Putamen (tissue), 1 donor: ENCODE measurements at regions not wholly inside any gene's neighbourhood (a gene's known extent, or its start where the extent isn't known, plus 50 kb on each side); places are given as distances from the start of the nearest gene placed in this dataset.
"Not testable (repeated sequence)": the region's sequence is repeated elsewhere in the genome, so short reads cannot be mapped to it uniquely, and the experiment has no call there.

Experiments used
- DNase-seq: peaks from one replicate; pipeline ENCODE4 v3.0.0-alpha.2; 2016; ENCODE audit warnings: low spot score

DNA sequence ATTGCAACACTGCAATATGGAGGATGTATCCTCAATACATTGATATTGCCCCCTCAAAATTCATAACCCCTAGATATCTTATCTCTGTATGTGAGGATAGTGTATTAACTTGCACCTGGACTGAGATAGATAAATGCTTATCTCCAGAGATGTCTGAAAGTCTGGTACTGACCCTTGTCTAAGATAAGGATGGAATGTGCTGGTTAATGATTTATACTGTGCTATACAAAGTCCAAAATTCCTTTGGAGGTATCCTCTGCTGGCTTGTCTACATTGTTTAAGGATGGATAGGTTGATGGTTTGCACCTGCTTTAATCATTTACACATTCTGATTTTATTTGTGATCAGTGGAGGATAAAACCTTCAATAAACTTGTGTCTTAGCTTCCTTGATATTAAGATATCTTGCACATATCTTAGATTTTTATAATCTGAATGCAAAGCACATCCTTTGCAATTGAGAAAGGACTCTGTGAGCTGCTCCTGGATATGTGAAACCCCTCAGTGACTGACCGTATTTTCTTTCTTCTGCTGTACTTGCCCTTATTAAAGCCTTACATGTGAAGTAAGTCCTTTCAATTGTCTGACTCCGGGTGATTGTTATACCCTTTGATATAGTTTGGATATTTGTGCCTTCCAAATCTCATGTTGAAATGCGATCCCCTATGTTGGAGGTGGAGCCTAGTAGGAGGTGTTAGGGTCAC is 430.3 kb upstream of the MAOA start:
- DNase-seq, result no peak

DNA sequence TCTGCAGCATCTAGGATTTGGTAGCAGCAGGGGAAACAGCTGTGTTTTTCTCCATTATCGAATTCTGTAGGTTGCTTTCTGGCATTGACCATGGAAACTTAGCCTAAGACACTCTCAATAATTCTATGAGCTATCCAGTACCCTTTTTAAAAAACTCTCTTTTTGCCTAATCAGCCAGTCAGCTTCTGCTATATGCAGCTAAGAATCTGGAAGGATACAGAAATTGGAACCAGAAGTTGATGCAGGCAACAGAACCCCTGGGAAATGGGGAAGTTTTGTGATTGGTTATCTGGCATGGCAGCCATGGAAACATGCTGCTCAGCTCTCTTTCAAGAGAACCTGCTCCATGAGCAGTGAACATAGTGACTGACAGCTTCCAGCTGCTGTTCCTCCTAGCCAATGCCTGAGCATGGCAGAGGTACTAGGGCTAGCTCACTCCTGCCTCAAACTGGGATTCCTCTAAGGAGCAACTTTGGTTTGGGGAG is 417.6 kb upstream of the MAOA start:
- no peak for DNase-seq

DNA sequence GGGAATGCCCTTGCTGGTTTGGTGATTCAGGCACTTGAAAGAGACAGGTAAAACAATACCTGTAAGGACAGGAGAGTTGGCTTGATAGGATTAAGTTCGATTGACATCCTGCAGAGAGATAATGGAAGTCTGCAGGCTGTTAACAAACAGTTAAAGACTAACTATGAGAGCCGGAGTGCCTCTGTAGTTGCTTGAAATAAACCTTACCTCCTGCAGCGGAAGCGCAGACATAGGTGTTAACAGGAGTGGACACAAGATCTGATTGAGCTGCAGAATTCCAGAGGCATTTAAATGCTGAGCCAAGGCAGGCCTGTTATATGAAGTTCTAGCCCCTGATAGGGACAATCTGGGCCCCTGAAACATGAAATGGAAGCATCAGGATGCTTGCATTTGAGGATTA is 416.7 kb upstream of the MAOA start:
- no peak for DNase-seq

DNA sequence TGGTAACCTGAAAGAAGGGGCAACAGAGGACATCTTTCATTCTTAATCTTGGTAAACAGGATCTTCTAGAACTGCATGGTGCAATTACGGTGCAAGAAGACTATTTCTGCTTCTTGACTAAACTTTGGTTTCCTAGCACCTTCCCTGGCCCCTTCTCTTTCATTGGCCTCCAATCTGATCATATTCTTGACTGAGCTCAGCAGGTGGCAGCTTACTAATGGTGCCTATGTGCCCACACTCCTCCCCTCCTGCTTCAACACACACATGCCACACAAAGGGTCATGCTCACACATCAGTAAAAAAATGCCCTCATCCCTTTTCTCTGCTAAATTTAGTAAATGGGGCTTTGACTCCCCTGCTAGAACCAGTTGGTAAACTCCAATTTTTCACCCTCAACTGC is 400.5 kb upstream of the MAOA start:
- DNase-seq, result no peak

DNA sequence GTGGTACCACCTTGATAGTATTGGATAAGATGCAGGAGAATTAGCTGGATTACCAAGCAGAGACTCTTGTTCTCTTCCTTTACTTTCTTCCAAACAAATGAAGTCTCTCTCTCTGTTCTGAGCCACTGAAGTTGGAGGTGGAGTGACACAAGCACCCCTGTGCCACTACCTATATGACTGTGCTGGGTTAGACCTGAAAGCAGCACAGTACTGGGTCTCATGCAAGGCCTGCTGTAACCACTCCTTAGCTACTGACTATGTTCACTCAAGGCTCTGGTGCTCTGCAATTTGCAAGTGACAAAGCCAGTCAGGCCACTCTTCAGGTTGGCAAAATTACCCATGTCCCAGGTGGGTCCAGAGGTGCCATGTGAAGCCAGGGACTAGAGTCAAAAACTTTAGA is 389.6 kb upstream of the MAOA start:
- no peak for DNase-seq

DNA sequence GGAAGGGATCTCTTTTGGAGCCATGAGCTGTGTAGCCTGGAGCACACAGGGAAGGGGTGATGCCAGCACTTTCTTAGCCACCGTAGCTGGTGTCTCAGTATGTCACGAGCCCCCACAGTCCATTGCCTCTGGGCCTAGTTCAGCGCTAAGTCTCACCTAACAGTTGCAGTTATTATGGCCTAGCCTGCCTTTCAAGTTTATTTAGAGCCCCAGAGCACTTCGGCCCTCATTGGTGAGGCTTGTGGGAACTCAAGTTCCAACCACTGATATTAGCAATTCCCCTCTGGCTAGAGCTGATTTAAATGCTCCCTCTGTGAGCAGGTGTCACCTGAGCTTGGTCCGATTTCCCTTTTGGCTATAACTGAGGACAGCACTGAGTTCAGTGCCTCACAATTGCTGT is 388.4 kb upstream of the MAOA start:
- no peak for DNase-seq

DNA sequence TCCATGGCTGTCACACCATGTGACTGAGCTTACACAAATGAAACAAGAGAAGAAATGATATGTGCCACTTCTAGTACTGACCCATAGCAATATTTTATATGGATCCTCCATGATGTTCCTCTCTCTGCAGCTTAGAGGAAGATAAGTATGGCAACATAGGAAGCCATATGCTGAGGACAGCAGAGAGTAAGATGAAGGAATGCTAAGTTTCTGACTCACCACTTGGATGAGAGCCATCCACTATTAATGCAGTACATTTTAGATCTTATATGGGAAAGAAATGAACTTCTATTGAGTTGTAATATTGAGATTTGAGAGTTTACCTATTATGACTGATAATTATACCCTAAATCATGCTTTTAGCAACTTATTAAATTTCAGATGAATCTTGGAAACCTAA is 386.9 kb upstream of the MAOA start:
- DNase-seq, result no peak

DNA sequence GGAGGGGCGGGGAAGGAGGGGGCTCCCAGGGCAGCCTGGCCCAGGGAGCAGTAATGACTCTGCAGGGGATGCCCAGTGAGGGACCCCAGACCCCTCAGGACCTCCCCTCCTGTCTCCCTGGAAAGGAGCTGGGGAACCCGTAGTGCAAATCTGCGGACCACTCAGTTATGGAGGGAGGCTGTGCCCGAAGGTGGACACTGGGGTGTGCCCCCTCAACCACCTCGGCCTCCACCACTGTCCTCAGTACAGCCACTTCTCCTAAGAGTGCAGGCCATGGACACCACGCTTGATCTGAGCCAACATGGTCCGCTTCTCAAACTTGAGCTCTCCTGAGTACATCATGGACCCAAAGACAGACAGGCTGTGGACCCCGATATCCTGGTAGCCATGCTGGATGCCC is 378.2 kb upstream of the MAOA start:
- no peak for DNase-seq

DNA sequence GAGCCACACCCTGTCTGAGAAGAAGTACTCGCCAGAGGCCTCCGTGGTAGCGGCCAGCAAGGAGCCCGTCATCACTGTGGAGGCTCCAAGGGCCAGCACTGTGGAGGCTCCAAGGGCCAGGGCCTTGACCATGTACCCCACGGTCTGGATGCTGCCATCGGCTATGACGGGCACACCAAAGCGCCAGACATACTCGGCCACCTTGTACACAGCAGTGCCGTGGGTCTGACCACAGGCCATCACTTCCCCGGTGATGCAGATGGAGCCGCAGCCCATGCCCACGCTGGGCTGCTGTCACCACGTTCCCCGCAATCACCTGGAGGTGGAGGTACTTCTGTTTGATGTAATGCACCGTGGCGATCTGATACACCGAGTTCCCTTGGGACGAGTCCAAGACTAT is 377.7 kb upstream of the MAOA start:
- DNase-seq, result no peak

DNA sequence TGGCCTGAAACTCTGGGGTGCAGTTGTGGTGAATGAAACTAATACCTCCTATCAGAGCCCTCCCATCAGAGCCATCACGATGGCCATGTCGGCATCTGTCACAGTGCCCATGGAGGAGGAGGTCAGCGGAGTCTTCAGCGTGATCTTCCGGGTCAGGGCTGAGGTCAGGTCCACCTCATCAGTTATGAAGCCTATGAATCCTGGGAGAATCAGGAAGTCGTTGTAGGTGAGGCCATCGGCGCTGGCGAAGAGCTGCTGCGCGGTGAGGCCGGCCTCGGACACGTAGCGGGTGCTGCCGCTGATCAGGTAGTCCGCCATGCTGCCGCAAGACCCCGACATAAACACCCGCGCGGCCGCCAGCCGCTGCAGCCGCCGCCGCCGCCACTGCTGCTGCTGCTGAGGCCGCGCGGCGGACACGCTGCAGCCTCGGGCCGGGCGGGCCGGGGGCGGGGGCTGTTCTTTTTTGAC is 376.7 kb upstream of the MAOA start:
- DNase-seq, result no peak

DNA sequence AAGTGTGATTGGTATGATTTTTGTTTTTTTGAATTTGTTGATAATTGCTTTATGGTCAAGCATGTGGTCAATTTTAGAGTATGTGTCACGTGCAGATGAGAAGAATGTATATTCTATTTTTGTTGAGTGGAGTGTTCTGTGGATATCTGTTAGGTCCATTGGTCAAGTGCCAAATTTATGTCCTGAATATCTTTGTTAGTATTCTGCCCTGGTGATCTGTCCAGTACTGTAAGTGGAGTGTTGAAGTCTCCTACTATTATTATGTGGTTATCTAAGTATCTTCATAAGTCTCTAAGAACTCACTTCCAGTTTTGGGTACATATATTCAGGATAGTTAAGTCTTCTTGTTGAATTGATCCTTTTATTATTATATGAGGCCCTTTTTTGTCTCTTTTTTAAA is 372.9 kb upstream of the MAOA start:
- no peak for DNase-seq

DNA sequence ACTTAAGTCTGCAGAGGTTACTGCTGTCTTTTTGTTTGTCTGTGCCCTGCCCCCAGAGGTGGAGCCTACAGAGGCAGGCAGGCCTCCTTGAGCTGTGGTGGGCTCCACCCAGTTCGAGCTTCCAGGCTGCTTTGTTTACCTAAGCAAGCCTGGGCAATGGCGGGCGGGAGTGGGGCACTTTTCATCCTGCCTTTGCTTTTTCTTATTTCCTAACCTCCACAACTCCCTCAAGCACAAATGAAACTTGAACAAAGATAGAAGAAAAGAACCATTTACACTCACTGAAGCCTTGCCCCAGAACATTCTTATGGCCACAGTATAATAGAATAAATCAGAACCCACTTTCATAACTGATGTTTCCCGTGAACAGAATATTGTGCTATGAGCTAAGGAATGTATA is 344.5 kb upstream of the MAOA start:
- DNase-seq, result not testable (repeated sequence)

DNA sequence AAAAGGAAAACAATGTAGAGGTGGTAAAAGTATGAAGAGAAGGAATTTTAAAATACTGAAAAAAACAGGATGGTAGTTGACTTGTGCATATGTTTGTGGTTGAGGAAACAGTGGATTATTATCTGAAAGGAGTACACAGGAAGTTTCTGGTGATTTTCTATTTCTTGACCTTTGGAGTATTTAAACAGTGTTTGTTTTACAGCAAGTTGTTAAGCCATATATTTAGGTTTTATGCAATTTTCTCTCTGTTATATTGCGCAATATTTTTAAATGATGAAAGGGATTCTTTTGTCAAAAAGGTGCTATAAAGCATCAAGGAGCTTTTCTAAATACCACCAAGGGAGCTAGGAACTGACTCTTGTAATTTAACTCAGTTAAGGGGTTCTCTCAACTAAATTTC is 343.1 kb upstream of the MAOA start:
- no peak for DNase-seq

DNA sequence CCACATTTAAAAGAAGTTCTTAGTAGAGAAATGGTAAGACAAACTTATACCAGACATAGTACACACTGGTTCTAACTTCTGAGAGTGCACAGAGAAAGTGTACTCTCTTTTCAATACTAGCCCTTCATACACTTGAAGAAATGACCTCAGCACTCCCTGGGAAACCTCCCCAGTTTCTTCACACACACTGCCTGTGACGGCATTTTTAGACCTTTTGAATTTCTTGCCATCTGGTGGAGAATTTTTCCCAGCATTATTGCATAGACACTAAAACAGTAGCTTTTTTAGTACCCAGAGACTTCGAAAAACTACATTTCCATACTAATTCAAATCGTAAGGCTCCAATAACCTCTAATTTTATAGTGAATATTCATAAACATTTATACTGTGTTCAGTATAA is 341.6 kb upstream of the MAOA start:
- no peak for DNase-seq

DNA sequence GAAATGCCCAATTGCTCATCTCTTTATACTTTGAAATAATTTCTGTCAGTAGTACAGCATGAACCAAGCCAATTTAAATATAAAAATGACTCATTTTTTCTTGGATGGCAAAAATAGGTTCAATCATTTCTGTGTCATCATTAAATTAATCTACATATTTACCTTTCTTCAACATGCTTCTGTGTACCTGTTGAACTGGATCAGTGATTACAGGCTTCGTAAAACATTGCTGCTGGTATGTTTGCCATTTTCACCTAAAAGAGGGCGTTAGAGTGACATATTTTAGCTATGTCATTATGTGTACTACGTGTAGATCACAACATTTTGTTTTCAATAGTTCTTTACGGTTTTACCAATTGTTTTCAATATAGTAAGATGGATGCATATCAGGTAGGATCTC is 340.5 kb upstream of the MAOA start:
- DNase-seq, result no peak

DNA sequence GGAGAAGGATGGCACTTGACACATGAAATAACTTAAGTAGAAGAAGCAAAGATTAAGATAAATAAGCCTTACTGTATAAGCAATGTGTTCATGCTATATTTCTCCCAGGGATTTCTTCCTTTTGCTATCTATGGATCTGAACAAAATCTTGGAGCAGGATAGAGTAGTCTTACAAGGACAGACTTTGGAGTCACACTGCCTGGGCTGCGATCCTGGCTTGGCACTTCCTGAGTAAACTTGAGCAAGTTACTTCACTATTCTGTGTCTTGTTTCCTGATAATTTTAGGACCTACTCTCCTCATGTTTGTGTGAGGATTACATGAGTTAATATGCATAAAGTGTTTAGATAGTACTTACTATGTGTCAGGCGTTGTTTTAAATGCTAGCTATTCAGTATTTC is 340.0 kb upstream of the MAOA start:
- DNase-seq, result no peak

DNA sequence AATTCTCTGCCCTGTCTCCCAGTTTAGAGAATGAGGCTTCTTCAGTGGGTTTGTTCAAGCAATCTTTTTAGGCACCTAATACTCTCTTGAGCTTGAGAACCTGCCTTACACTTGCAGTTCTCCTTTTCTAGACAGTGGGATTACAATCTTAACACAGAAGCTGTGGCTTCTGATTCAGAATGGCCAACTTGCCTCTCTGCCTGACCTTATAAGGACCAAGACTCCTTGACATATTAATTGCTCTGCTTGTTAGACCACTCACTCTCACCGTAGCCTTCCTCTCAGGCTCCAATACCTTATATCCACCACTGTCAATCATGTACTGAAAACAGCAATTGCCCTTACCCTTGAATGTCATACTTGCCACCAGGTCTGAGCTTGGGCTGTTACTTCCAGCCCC is 338.7 kb upstream of the MAOA start:
- DNase-seq, result no peak

DNA sequence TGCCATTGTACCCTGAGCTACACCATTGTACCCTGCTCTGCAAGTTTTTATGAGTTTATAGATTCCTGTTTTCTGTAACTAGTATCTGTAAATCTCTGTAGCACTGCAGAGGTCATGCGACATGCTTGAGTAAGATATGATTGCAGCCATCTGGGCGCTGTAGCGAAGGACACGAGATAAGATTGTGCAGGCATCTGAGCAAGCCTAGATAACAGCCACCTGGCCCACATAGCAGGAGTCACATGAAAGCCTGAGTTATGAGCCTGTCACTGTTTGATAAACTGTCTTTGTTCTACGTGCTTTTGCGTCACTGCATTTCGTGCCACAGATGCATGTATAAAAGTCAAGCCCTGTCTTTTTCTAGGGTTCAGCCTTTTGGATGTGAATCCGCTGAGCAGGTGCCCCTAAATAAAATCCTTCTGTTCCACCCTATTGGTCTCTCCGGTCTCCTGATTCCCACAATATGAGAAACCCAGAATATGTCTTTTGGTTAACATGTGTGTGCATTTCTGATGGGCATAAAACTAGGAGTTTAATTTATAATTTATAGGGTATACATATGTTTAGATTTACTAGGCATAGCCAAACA is 327.6 kb upstream of the MAOA start:
- no peak for DNase-seq

DNA sequence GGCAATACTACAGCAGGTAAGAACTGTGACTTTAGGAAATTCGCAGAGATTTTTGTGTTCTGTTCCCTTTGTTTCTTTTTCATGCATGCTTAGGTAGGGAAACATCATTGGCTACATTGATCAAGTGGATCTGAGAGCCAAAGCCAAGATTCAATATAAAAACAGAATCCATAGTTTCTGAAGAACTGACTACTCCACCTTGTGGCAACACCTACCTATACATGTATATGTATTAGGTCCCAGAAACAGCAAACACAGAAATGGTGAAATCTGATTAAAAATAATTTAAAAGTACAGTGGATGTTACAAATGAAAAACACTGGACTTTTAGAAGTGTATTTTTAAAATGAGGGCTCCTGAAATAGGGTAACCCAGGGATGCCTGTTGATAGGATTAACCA is 322.6 kb upstream of the MAOA start:
- no peak for DNase-seq

DNA sequence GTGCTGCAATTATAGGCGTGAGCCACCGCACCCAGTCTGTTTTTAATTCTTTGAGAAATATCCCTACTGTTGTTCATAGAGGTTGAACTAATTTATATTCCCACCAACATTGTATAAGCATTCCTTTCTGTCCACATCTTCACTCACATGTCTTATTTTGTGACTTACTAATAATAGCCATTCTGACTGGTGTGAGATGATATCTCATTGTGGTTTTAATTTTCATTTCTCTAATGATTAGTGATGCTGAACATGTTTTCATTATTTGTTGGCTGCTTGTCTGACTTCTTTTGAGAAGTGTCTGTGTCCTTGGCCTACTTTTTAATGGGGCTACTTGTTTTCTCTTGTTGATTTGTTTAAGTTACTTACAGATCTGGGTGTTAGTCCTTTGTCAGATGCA is 310.9 kb upstream of the MAOA start:
- DNase-seq, result no peak

DNA sequence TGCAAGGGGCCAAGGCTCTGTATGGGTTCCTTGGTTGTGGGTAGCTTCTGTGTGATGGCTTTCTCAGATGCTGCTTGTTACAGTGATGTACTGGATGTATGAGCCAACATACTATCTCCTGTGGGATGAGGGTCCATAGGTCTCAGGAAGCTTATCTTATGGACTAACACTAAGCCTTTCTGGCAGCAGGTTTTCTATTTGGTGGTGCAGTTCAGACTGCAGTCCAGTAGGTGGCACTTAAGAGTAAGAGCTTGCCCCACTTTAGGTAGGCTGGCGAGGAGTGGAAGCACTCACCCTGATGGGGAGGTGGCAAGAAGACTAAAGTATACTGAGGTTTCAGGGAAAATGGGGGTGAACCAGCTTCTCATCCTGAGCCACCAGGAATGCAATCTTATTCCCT is 306.7 kb upstream of the MAOA start:
- no peak for DNase-seq

DNA sequence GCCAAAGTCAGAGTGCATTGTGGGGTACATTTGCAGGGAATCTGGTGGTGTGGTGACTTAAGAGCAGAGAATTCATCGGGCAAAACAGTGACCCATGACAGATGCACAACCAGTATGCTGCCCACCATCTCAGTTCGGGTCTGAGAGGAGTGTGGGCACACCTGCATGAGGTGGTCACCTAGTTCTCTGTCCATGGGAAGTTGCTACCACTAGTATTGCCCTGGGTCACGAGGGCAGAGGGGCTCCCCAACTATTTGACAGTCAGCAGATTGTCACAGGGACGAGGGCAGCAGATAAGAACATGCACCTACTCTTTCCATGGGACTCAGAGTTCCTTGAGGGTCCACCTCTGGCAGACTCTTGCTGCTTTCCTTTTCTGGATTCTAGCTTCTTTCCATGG is 305.2 kb upstream of the MAOA start:
- no peak for DNase-seq

DNA sequence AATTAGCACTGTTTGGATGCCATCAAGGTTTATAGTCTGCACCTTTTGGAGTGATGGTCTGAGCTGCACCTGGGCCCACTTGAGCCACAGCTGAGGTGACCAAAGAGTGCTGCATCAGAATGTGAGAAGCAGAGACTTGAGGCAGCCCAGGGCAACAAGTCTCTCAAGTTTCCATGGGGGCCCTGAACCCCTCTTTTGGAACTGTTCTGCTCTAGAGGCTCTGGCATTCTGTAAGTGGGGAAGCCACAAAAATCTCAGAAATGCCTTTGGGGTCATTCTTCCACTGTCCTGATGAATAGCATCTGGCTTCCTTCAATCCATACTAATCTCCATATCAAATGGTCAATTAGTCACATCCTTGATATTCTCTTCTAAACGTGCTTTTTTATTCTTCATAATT is 298.4 kb upstream of the MAOA start:
- DNase-seq, result no peak

DNA sequence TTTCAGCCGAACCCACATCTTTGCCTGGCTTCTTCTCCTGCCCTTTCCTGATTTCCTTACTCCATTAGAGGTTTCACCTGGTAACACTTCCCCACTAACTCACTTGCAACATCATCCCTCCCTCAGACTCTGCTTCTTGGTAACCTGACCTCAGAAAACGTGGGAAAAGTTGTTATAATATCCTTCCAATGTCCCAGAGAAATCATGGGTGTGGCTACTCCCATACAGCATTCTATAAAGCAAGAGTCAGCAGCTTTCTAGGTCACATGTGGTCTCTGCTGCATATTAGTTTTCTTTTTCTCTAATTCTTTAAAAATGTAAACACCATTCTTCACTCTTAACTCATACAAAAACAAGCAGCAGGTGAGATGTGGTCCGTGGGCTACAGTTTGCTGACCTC is 283.1 kb upstream of the MAOA start:
- DNase-seq, result no peak
